Endothelial cell of umbilical vein (primary cell): ENCODE measurements at regions not wholly inside any gene's neighbourhood (a gene's known extent, or its start where the extent isn't known, plus 50 kb on each side); places are given as distances from the start of the nearest gene placed in this dataset.

Experiments
- BruUV-seq: library from RNA; stranded (reverse); fragments of 400-500 nt; replicated peaks from 2 replicates; lab custom pipeline; 2021; lab: Mats Ljungman, UMichigan
- CTCF ChIA-PET: fragments of 300-600, 350-600 bp; sonication (Branson Sonifier 250); formaldehyde crosslinking; loops from one replicate; lab custom pipeline; 2021; ENCODE audit warnings: antibody characterized with exemption, inconsistent platforms; lab: Charles Lee
- POLR2A ChIA-PET: fragments of 300-600, 350-600 bp; sonication (Branson Sonifier 250); formaldehyde crosslinking; loops from one replicate; lab custom pipeline; 2021; ENCODE audit warnings: antibody characterized with exemption, inconsistent platforms; lab: Charles Lee
- DNase-seq: peaks from one replicate; pipeline ENCODE4 v3.0.0-alpha.2; 2011; ENCODE audit warnings: low read depth, low spot score
- FAIRE-seq: peaks from 2 replicates; lab custom pipeline; 2011; peaks lifted over from hg19 to GRCh38; lab: Jason Lieb, UNC
- H2AFZ ChIP-seq: 2 replicates; pipeline ENCODE4 v1.6.0; 2012; ENCODE audit warnings: low read depth, low read length, control low read depth, inconsistent platforms
- H3K27ac ChIP-seq: 2 replicates; pipeline ENCODE4 v1.5.1; 2011; ENCODE audit warnings: low read depth, mild to moderate bottlenecking, control low read depth, low read length, moderate library complexity; ENCODE audit not compliant: insufficient read depth
- H3K27me3 ChIP-seq, 2 experiments: 2 replicates each; pipeline versions ENCODE4 v1.6.0 to v1.6.1; 2011; ENCODE audit warnings: low read length in 2 of 2, mixed read lengths in 1 of 2; ENCODE audit not compliant: control insufficient read depth in 2 of 2, insufficient read depth in 2 of 2
- H3K36me3 ChIP-seq, 2 experiments: 2 replicates in 1 of 2; 3 replicates in 1 of 2; pipeline ENCODE4 v1.5.1; 2011; ENCODE audit warnings: low read length in 2 of 2, mild to moderate bottlenecking in 1 of 2, moderate library complexity in 1 of 2; ENCODE audit not compliant: control insufficient read depth in 2 of 2, insufficient read depth in 2 of 2; ENCODE audit errors: extremely low read depth in 1 of 2
- H3K4me1 ChIP-seq: 3 replicates; pipeline ENCODE4 v1.5.1; 2011; ENCODE audit warnings: mild to moderate bottlenecking, low read length; ENCODE audit not compliant: control insufficient read depth, insufficient read depth; ENCODE audit errors: extremely low read depth
- H3K4me2 ChIP-seq: 2 replicates; pipeline ENCODE4 v1.6.1; 2011; ENCODE audit warnings: low read length, control low read depth, mixed read lengths; ENCODE audit not compliant: insufficient read depth
- H3K4me3 ChIP-seq, 3 experiments: fragments of 200-600 bp in 1 of 3; sonication (generic), shearing (Covaris generic) in 1 of 3; replicated peaks in 1 of 3; 2 replicates each; pipeline ENCODE4 v1.5.1; 2011 to 2016; ENCODE audit warnings: control low read depth in 3 of 3, low read length in 3 of 3, mild to moderate bottlenecking in 2 of 3, inconsistent platforms in 1 of 3, low read depth in 1 of 3, moderate library complexity in 1 of 3; ENCODE audit not compliant: insufficient read depth in 1 of 3
- H3K79me2 ChIP-seq: 2 replicates; pipeline ENCODE4 v1.6.0; 2012; ENCODE audit warnings: low read length, inconsistent platforms; ENCODE audit not compliant: control insufficient read depth, insufficient read depth
- H3K9ac ChIP-seq: replicated peaks from 2 replicates; pipeline ENCODE3; 2011; ENCODE audit warnings: low read length, control low read depth; ENCODE audit not compliant: insufficient read depth; ENCODE audit errors: extremely low read depth
- H3K9me1 ChIP-seq: replicated peaks from 3 replicates; pipeline ENCODE4 v1.6.0; 2011; ENCODE audit warnings: mild to moderate bottlenecking, low read length; ENCODE audit not compliant: control insufficient read depth, insufficient read depth; ENCODE audit errors: extremely low read depth
- H3K9me3 ChIP-seq: replicated peaks from 2 replicates; pipeline ENCODE4 v1.5.1; 2012; ENCODE audit warnings: low read length, inconsistent platforms; ENCODE audit not compliant: control insufficient read depth, insufficient read depth
- H4K20me1 ChIP-seq: replicated peaks from 2 replicates; pipeline ENCODE3; 2011; ENCODE audit warnings: mild to moderate bottlenecking, low read length; ENCODE audit not compliant: control insufficient read depth, insufficient read depth; ENCODE audit errors: extremely low read depth
- EZH2 ChIP-seq: IDR thresholded peaks from 2 replicates; pipeline ENCODE4 v1.6.1; 2012; ENCODE audit warnings: borderline replicate concordance, low read depth, mild to moderate bottlenecking, moderate library complexity, low read length, inconsistent platforms; ENCODE audit not compliant: severe bottlenecking
- FOS ChIP-seq: IDR thresholded peaks from 2 replicates; pipeline ENCODE4 v1.6.1; 2011; ENCODE audit warnings: mild to moderate bottlenecking, low read length, moderate library complexity, borderline replicate concordance; ENCODE audit not compliant: insufficient read depth
- GATA2 ChIP-seq: IDR thresholded peaks from 2 replicates; pipeline ENCODE4 v1.7.0; 2011; ENCODE audit warnings: low read depth, mild to moderate bottlenecking, moderate library complexity, mixed read lengths, low read length; ENCODE audit not compliant: insufficient read length, insufficient read depth
- JUN ChIP-seq: IDR thresholded peaks from 2 replicates; pipeline ENCODE4 v1.6.1; 2011; ENCODE audit warnings: borderline replicate concordance, low read depth; ENCODE audit not compliant: insufficient read length, insufficient read depth
- MYC ChIP-seq: IDR thresholded peaks from one replicate; pipeline ENCODE4 v1.6.1; 2011; ENCODE audit warnings: mild to moderate bottlenecking, low read depth, low read length
- POLR2A ChIP-seq: IDR thresholded peaks from 2 replicates; pipeline ENCODE4 v1.6.1; 2012; ENCODE audit warnings: low read depth, mild to moderate bottlenecking, control low read depth, low read length
- POLR2AphosphoS5 ChIP-seq: IDR thresholded peaks from 2 replicates; pipeline ENCODE4 v1.6.1; 2012; ENCODE audit warnings: low read depth, mild to moderate bottlenecking, control low read depth, low read length, moderate library complexity; ENCODE audit not compliant: insufficient read depth
- dilution Hi-C: fragments of 300-500 bp; cut with MboI; formaldehyde crosslinking; loops from one replicate; pipeline ENCODE4 v1.15.0; 2019; ENCODE audit warnings: low sequenced_read_pairs; ENCODE audit not compliant: extremely low pct_ligation_motif_present
- intact Hi-C: fragments of 100-400 bp; cut with micrococcal nuclease; formaldehyde crosslinking; loops from one replicate; pipeline ENCODE4 v1.10.0; 2022
- TF ChIP-seq, protein P1 (sequence below), 2 donors: IDR thresholded peaks; 1 replicate in 1 of 2; 2 replicates in 1 of 2; pipeline ENCODE4 v1.5.1; 2011; ENCODE audit warnings: low read length in 2 of 2, mild to moderate bottlenecking in 2 of 2, moderate library complexity in 2 of 2, control low read depth in 1 of 2, inconsistent platforms in 1 of 2, low read depth in 1 of 2; ENCODE audit not compliant: insufficient read depth in 1 of 2; ENCODE audit errors: extremely low read depth in 1 of 2
- TF ChIP-seq, protein P2 (sequence below): IDR thresholded peaks from 2 replicates; pipeline ENCODE4 v1.6.1; 2011; ENCODE audit not compliant: insufficient read depth, insufficient read length

DNA sequence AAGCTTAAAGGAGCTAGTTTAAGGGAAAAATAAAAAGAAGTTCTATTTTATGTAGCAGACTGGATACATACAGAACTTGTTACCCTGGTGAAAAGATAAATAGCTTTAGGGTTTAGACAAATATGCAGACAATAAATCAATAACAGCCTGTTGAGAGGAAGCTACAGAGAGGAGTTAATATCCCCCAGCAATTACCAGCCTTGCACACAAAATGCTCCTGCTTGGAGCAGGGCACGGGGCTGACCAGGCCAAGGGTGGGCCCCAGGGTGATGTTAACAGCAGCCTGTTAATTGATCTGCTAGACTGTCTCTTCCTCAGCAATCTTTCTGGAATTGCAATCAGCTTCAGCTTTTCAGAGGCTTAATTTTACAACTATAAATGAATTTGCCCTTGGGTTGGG, 125.1 kb upstream of the SOX4 start:
- no peaks in the 10 kb centered on the region for H3K79me2 ChIP-seq
- no peak overlapping the region for H3K4me3 ChIP-seq
- no peaks in the 10 kb centered on the region for H3K36me3 ChIP-seq
- H3K9me1 ChIP-seq, result no peaks in the 10 kb centered on the region
- TF ChIP-seq MYC (no peak), FOS (no peak), EZH2 (no peak), JUN (no peak), POLR2AphosphoS5 (no peak)
- no peak for DNase-seq
- H3K4me1 ChIP-seq, result no peaks in the 10 kb centered on the region
- ChIA-PET POLR2A (no interaction called here), CTCF (interaction anchor here (0.6 to 1.9 kb wide), 5 partner anchors 9 to 1342 kb away, joined by 3 to 5 read pairs (median 3); no protein-coding TSS in a partner anchor)
- H3K9me3 ChIP-seq, result no peaks in the 10 kb centered on the region
- no peak for FAIRE-seq
- H2AFZ ChIP-seq, result no peak overlapping the region
- intact Hi-C loops (no loop called here), dilution Hi-C loops (no loop called here)
- BruUV-seq, result no TSS peak
- H4K20me1 ChIP-seq, result no peaks in the 10 kb centered on the region
- no peak overlapping the region for H3K4me2 ChIP-seq
- no peaks in the 10 kb centered on the region for H3K27me3 ChIP-seq
- H3K27ac ChIP-seq, result no peak overlapping the region
- no peak overlapping the region for H3K9ac ChIP-seq

DNA sequence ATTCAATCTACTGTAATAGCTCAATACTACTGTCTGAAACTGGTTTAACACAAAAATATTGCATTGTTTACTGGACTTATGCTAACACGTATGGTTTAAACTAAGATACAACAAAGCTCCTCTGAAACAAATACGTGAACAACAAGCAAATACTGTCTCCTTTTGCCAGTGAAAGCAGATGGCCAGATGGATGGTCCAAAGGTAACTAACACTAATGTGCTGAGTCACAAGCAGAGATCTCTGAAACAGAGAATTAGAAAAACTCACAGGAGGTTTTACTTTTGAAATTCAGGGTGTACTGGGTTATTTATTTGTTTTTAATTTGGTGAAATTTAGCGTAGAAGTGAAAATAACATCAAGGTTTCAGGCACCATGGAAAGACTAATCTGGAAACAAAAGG, 124.3 kb upstream of the SOX4 start:
- H3K79me2 ChIP-seq, result no peaks in the 10 kb centered on the region
- H3K27ac ChIP-seq, result no peak overlapping the region
- H4K20me1 ChIP-seq, result no peaks in the 10 kb centered on the region
- no peaks in the 10 kb centered on the region for H3K9me3 ChIP-seq
- intact Hi-C loops (no loop called here), dilution Hi-C loops (no loop called here)
- no peaks in the 10 kb centered on the region for H3K36me3 ChIP-seq
- no peaks in the 10 kb centered on the region for H3K4me1 ChIP-seq
- DNase-seq (no peak), FAIRE-seq (no peak)
- H3K4me3 ChIP-seq, result no peak overlapping the region
- no TSS peak for BruUV-seq
- H3K9me1 ChIP-seq, result no peaks in the 10 kb centered on the region
- H3K27me3 ChIP-seq, result no peaks in the 10 kb centered on the region
- H3K4me2 ChIP-seq, result no peak overlapping the region
- no peak overlapping the region for H3K9ac ChIP-seq
- ChIA-PET POLR2A (no interaction called here), CTCF (interaction anchor here (0.6 to 1.9 kb wide), 5 partner anchors 9 to 1343 kb away, joined by 3 to 5 read pairs (median 3); no protein-coding TSS in a partner anchor)
- TF ChIP-seq POLR2A (no peak), MYC (no peak), EZH2 (no peak), FOS (no peak), JUN (no peak), POLR2AphosphoS5 (no peak), GATA2 (no peak)
- TF ChIP-seq, protein P1, sequence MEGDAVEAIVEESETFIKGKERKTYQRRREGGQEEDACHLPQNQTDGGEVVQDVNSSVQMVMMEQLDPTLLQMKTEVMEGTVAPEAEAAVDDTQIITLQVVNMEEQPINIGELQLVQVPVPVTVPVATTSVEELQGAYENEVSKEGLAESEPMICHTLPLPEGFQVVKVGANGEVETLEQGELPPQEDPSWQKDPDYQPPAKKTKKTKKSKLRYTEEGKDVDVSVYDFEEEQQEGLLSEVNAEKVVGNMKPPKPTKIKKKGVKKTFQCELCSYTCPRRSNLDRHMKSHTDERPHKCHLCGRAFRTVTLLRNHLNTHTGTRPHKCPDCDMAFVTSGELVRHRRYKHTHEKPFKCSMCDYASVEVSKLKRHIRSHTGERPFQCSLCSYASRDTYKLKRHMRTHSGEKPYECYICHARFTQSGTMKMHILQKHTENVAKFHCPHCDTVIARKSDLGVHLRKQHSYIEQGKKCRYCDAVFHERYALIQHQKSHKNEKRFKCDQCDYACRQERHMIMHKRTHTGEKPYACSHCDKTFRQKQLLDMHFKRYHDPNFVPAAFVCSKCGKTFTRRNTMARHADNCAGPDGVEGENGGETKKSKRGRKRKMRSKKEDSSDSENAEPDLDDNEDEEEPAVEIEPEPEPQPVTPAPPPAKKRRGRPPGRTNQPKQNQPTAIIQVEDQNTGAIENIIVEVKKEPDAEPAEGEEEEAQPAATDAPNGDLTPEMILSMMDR (IDR thresholded peaks at IDR 0.05; ENCODE audit: extremely low read depth in 1 of 2, insufficient read depth in 1 of 2, low read depth in 1 of 2, low read length in 2 of 2), result no peak
- TF ChIP-seq, protein P2, sequence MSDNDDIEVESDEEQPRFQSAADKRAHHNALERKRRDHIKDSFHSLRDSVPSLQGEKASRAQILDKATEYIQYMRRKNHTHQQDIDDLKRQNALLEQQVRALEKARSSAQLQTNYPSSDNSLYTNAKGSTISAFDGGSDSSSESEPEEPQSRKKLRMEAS, result no peak
- H2AFZ ChIP-seq, result no peak overlapping the region
